GM12892 (cell line): ENCODE measurements at regions not wholly inside any gene's neighbourhood (a gene's known extent, or its start where the extent isn't known, plus 50 kb on each side); places are given as distances from the start of the nearest gene placed in this dataset.

Experiments used
- POLR2A ChIP-seq: IDR thresholded peaks from 2 replicates; pipeline ENCODE4 v1.6.1; 2011; ENCODE audit warnings: low read depth, low read length, control low read depth
- POLR2AphosphoS5 ChIP-seq: IDR thresholded peaks from 2 replicates; pipeline ENCODE4 v1.6.1; 2011; ENCODE audit warnings: low read depth, low read length, control low read depth
- TAF1 ChIP-seq: IDR thresholded peaks from 2 replicates; pipeline ENCODE4 v1.6.1; 2011; ENCODE audit warnings: low read depth, mild to moderate bottlenecking, control low read depth, low read length, borderline replicate concordance

- TF ChIP-seq POLR2AphosphoS5 (no peak), POLR2A (no peak), TAF1 (no peak)
These were observed 85.4 kb upstream of the FAT1 start for GRCh38 chr4:186809070-186809469.
